HFFc6 (cell line): ENCODE measurements at regions not wholly inside any gene's neighbourhood (a gene's known extent, or its start where the extent isn't known, plus 50 kb on each side); places are given as distances from the start of the nearest gene placed in this dataset.

Experiments
- DNase-seq: peaks from one replicate; pipeline ENCODE4 v3.0.0-alpha.2; 2018
- H3K27ac Mint-ChIP-seq: 2 replicates; pipeline ENCODE4 v1.8.0; 2020; ENCODE audit warnings: mild to moderate bottlenecking, mixed read lengths
- H3K27me3 Mint-ChIP-seq: 2 replicates; pipeline ENCODE4 v1.8.0; 2021; ENCODE audit warnings: mild to moderate bottlenecking, moderate library complexity, mixed read lengths; ENCODE audit not compliant: insufficient read depth
- H3K36me3 Mint-ChIP-seq: 2 replicates; pipeline ENCODE4 v1.8.0; 2021; ENCODE audit warnings: low read depth, mixed read lengths
- H3K4me1 Mint-ChIP-seq: 2 replicates; pipeline ENCODE4 v1.8.0; 2020; ENCODE audit warnings: low read depth, mixed read lengths
- H3K4me3 Mint-ChIP-seq: 2 replicates; pipeline ENCODE4 v1.8.0; 2020; ENCODE audit warnings: mild to moderate bottlenecking, moderate library complexity, mixed read lengths
- H3K9me3 Mint-ChIP-seq: 2 replicates; pipeline ENCODE4 v1.8.0; 2020; ENCODE audit warnings: mild to moderate bottlenecking, mixed read lengths
- TF ChIP-seq, protein P1 (sequence below): fragments of 200-600 bp; sonication (generic); IDR thresholded peaks from 2 replicates; pipeline ENCODE4 v1.5.0; 2021; ENCODE audit warnings: antibody characterized with exemption, mild to moderate bottlenecking

DNA sequence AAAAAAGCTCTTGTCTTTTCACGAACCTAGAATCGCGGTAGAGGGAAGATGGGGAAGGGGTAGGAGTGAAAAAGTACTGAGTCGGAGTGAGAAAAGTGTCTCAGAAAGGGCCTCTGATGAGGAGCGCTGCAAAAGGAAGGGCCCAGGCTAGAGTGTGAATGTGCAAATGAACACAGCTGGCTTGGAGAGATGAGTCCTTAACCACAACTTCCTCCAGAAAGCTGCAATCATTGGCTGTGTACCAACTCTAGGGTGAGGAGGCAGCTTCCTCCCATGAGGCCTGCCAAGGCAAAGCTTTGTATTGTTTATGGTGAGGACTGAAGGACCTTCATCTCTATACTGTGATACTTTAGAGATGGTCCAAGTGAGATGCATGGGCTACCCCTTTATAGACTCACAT, 566.9 kb upstream of the ANO5 start:
- Mint-ChIP-seq H3K4me3 (no peak overlapping the region), H3K27ac (no peak overlapping the region), H3K4me1 (no peaks in the 10 kb centered on the region), H3K27me3 (no peaks in the 10 kb centered on the region), H3K36me3 (no peaks in the 10 kb centered on the region), H3K9me3 (peaks cover 41% of the 10 kb centered on the region)
- TF ChIP-seq, protein P1, sequence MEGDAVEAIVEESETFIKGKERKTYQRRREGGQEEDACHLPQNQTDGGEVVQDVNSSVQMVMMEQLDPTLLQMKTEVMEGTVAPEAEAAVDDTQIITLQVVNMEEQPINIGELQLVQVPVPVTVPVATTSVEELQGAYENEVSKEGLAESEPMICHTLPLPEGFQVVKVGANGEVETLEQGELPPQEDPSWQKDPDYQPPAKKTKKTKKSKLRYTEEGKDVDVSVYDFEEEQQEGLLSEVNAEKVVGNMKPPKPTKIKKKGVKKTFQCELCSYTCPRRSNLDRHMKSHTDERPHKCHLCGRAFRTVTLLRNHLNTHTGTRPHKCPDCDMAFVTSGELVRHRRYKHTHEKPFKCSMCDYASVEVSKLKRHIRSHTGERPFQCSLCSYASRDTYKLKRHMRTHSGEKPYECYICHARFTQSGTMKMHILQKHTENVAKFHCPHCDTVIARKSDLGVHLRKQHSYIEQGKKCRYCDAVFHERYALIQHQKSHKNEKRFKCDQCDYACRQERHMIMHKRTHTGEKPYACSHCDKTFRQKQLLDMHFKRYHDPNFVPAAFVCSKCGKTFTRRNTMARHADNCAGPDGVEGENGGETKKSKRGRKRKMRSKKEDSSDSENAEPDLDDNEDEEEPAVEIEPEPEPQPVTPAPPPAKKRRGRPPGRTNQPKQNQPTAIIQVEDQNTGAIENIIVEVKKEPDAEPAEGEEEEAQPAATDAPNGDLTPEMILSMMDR = no peak
- no peak for DNase-seq

DNA sequence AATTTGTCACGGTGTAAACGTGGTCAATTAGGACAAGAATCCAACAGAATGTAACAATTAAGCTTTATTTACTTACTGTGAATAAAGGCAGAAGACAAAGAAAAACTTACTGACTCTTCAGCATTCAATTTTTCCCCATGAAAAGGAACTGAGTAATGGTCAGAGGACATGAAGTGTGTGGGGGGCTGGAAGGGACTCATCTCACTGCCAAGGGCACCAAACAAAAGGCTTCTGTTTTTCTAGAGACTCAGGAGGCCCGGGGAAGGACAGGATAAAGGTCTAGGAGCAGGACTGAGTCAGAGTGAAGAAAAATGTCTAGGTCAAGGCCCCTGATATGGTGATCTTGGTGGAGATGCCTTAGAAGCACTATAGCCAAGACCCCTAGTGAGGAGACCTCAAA, 564.2 kb upstream of the ANO5 start:
- Mint-ChIP-seq H3K36me3 (no peaks in the 10 kb centered on the region), H3K9me3 (peaks cover 48% of the 10 kb centered on the region), H3K27ac (no peak overlapping the region)

DNA sequence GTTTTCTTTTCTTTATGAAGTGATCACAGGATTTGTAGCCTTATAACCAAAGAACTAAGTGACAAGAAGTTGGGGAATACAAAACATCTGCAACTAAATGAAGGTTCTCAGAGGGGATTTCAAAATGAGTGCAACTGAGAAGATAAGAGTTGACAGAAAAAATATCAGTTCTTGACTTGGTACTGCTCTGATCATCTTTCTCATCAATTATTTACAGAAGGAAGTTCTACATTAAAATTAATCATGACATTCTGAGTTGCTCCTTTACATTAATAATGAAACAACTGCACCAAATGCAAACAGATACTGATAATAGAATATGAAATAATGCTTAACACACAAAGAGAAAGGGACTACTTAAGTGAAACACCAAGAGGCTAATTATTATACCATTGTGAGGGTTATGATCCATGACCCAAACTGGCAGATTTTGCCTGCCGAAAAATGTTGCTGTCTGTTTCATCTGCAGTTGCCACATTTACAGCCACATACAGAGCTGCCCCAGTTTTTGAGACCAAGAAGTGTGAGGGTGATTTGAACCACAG, 561.9 kb upstream of the ANO5 start:
- no peak for DNase-seq
- no peaks in the 10 kb centered on the region for H3K4me1 Mint-ChIP-seq
- no peaks in the 10 kb centered on the region for H3K27me3 Mint-ChIP-seq

More for the DNA sequence above, 564.2 kb upstream of the ANO5 start:
- no peaks in the 10 kb centered on the region for H3K27me3 Mint-ChIP-seq
- H3K4me3 Mint-ChIP-seq = no peak overlapping the region
- TF ChIP-seq, protein P1 = no peak
- no peaks in the 10 kb centered on the region for H3K4me1 Mint-ChIP-seq
- no peak for DNase-seq

DNA sequence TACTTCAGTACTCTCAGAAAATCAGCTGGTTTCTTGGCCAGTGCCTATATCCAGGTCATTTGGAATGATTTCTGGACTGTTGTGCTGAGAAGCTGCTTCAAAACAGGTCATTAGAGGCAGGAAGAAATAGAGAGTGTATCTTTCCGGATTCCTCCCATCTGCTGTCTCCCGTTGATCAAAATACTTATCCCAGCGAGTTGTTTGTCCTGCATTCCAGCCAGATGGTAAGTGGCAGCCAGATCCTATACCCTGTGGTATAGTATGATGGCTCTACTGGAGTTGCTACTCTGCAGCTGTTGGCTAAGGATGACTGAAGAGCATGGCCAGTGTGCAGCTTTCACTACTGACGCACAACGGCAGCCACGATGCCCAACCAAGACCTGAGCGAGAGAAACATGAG, 560.9 kb upstream of the ANO5 start:
- Mint-ChIP-seq H3K4me3 (no peak overlapping the region), H3K9me3 (peaks cover 48% of the 10 kb centered on the region), H3K27me3 (no peaks in the 10 kb centered on the region), H3K27ac (no peak overlapping the region), H3K36me3 (no peaks in the 10 kb centered on the region), H3K4me1 (no peaks in the 10 kb centered on the region)
- no peak for DNase-seq
- TF ChIP-seq, protein P1 = no peak

More for the DNA sequence above, 561.9 kb upstream of the ANO5 start:
- TF ChIP-seq, protein P1 = no peak
- Mint-ChIP-seq H3K27ac (no peak overlapping the region), H3K36me3 (no peaks in the 10 kb centered on the region), H3K9me3 (peaks cover 56% of the 10 kb centered on the region), H3K4me3 (no peak overlapping the region)

DNA sequence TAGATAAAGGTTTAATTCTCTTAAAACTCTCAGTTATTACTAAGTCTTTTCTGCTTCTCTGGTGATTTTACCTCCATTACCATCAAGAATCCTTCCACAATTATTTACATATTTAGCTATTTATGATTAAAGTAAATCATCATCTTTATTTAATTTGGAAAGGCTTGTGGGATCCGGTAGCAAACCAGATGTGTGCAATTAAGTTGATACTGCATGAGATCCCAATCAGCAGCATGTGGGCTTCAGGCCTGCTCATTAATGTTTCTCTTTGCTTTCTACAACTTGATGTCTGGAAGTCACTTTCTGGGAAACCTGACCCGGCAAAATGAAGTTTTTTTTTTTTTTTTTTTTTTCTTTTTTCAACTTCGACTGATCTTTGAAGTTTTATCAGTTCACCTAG, 558.4 kb upstream of the ANO5 start:
- TF ChIP-seq, protein P1 = no peak
- DNase-seq = no peak
- no peaks in the 10 kb centered on the region for H3K36me3 Mint-ChIP-seq
- no peak overlapping the region for H3K4me3 Mint-ChIP-seq
- H3K27ac Mint-ChIP-seq = no peak overlapping the region
- no peaks in the 10 kb centered on the region for H3K4me1 Mint-ChIP-seq
- no peaks in the 10 kb centered on the region for H3K27me3 Mint-ChIP-seq
- H3K9me3 Mint-ChIP-seq = peaks cover 37% of the 10 kb centered on the region

DNA sequence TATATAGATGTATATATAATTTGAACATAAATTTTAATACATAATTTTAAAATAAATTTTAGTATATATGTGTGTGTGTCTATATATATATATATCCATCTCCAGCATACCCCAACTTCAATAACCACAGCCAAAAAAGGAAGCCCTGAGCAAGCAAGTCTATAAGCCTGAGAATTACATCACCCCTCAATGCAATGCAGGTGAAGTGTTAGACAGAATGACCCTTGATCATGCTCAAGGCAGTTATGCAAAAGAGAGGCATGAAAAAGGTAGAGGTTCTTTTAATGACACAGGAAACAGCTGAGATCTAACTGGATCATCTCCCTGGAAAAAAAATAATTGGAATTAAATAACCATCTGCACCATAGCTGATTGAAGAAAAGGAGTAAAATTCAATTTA, 557.9 kb upstream of the ANO5 start:
- DNase-seq = no peak
- no peak overlapping the region for H3K4me3 Mint-ChIP-seq
- TF ChIP-seq, protein P1 = no peak
- H3K27me3 Mint-ChIP-seq = no peaks in the 10 kb centered on the region
- H3K27ac Mint-ChIP-seq = no peak overlapping the region
- H3K36me3 Mint-ChIP-seq = no peaks in the 10 kb centered on the region
- no peaks in the 10 kb centered on the region for H3K4me1 Mint-ChIP-seq
- H3K9me3 Mint-ChIP-seq = peaks cover 36% of the 10 kb centered on the region
